ENCODE measurements at regions not wholly inside any gene's neighbourhood (a gene's known extent, or its start where the extent isn't known, plus 50 kb on each side); places are given as distances from the start of the nearest gene placed in this dataset.
A peak's percentile ranks its signal among the peaks of the same experiment; 100 is the strongest.

DNA sequence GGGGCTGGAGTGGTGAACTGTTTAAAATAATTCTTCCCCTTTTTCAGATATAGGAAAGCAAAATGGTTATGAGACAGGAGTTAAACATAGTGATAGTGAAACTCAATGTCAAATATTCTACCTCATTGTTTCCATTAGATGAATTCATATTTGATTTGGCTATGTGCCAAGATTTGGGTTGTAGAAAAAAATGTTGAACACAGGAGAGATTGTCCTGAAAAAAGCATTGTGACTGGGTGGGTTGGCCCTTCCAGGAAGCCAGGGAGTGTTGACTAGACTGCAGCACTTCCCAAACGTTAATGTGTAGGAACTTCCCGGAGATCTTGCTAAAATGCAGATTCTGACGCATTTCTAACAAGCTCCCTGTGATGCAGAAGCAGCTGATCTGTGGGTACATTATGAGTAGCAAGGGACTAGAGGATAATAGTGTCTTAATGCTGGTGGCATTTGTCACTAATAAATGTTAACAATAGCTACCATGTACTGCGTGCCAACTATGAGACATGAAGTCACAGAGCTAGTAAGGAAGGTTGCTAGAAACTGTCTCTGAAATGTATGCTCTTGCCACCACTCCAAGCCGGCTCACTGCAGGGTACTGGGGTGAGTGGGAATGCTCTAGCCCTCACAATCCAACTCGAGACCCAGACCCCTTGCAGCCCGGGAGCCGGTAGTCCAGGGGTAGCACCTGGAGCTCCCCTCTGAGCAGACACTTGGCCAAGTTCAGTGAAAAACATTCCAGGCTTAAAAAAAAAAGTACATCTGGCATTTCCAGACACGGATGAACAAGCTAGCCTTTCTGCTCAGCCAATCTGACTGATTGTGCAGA, 120.6 kb downstream of the CD47 start:
- peak; percentile 33 to 55 for DNase-seq

DNA sequence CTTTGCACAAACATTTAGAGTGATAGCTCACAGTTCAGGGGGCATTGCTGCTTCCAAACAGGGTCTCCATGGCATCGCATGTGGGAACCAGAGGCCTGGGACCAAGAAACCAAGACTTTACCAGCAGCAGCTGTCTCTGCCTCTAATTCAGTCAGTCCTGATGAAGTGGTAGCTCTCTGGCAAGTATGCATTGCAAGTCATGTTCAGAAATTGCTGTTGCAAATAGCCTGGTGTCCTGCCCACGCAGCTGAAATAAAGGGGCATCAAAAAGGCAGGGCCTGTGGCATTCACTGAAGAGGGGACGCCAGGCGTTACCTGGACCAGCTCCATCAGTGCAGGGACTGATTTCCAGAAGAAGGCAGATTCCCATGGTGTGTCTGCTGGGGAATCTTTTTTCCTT, 121.3 kb downstream of the CD47 start:
- DNase-seq = no peak

DNA sequence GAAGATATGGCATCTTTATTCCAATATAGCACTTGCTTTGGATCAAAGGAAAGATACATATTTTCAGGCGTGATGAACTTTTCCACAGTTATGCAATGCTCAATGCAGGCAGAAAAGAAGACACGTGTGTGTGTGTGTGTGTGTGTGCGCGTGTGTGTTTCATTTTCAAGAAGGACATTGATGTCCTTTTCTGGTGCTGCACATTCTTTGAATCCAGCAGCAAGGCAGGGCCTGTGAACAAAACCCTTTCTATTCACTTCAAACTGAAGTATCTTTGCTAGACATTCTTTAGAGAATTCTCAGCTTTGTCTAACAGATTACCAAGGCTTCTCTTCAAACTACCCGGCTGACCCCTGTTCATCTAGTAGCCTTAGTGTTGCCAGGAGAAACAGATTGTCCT, 124.6 kb downstream of the CD47 start:
- no peak for DNase-seq

DNA sequence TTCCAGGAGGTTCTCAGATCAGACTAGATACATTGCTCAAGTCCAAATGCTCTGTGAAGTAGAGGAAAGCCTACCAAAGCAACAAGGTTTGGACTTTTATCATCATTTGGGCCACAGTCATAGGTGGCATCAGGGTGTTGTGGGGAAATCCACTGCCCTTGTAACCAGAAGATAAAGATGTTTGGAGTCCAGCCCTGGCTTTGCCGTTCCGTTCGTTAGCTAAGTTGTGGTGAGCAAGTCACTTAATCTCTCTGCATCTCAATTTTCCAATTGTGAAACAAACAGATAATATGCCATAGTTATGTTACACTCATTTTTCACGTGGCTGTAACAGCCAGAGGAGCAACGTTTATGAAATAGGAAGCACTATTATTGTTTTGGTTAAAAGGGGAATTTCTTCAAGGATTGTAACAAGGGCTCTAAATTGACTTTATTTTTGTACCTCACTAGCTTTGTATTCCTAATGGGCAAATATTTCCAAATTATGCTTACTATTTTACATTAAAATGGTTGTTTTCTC, 125.6 kb downstream of the CD47 start:
- DNase-seq = no peak

DNA sequence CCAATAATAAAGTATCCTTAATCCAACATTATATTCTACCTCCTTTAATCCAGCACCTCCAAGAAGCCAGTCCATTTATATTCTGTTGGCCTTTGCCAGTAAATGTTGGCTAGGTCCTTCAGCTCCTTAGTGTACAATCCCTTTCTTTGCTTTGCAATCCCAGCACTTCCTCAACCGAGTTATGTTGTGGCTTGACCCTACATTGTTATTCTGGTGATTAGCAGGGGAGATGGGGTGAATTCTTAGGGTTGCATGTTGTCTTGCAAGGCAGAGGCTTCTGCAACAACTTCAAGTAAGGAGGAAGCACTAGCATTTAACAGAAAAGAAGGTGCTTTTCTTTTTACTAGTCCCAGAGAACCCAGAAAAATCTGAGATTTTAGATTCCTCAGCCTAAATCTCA, 127.2 kb downstream of the CD47 start:
- DNase-seq = no peak

DNA sequence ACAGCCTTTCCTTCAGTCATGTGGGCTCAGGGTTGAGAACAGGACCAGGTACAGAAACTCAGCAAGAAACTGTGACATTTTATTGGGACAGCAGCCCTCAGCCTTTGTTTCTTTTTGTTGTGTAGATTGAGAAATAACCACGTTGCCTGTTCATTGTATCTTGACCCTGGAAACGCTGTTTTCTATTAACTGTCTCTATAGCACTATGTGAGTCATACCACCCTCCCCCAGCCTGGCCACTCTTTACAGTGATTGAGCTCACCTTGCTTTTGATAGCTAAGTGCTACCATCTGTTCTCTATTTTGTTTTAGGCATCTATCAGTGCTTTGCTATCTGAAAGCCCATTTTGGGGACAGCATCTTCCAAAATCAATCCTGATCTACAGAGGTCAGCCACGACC, 127.9 kb downstream of the CD47 start:
- DNase-seq = no peak

DNA sequence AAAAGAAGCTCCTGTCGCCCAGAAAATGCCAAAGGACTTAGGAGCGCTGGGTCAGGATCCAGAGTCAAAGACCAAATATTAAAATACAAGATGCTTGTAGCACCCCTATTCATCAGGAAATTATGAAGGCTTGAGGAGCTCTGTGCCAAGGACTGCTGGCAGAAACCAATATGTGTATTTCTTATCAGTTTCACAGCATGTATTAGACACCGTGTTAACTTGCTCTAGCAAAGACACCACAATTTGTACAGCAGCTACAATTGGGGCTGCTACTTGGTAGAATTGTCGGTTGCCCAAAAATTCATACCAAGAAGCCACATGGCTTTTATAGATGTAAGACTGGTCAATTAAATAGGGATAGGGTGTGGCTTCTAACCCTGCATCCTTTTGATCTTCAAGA, 128.8 kb downstream of the CD47 start:
- DNase-seq = no peak

DNA sequence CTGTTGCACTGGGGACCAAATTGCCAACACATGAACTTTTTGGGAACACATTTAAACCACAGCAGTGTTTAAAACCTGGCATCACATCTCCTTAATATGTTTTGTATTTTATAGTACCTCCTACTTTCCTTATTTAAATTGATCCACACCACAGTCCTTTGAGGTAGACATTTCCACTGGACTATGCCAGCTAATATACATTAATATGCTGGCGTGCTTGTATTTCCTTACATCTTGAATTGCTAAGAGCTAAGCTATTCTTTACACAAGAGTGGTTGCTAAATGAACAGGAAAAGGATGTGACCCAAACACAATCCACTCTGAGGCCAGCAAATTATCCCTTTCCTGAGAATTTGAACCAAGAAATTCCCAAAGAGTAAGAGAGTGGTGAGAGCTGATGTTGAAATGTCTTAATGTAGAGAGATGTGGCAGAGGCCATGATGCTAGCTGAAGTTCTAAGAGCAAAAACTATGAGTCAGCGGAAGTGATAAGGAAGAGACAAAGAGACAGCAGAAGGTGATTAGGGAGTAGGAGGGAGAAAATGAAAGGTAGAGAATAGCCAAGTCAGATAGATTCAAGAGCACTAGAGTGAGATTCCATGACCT, 131.2 kb downstream of the CD47 start:
- no peak for DNase-seq

DNA sequence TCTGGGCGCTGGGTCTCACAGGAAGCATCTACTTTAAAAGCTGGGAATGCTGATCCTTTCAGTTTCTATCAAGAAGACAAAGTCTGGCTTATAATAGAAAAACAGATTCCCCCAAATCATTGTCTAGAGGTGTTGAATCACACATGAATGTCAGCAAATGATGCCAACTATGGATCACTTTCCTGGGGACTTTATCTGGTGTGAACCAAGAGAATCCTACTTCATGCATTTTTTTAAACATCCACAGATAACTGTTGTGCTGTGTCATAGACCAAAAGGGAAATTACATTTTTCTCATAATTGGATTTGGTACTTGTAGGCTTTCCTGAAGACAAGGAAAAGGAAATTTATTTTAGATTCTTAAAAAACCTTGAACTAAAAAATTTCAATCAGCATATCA, 132.7 kb downstream of the CD47 start:
- DNase-seq = no peak

DNA sequence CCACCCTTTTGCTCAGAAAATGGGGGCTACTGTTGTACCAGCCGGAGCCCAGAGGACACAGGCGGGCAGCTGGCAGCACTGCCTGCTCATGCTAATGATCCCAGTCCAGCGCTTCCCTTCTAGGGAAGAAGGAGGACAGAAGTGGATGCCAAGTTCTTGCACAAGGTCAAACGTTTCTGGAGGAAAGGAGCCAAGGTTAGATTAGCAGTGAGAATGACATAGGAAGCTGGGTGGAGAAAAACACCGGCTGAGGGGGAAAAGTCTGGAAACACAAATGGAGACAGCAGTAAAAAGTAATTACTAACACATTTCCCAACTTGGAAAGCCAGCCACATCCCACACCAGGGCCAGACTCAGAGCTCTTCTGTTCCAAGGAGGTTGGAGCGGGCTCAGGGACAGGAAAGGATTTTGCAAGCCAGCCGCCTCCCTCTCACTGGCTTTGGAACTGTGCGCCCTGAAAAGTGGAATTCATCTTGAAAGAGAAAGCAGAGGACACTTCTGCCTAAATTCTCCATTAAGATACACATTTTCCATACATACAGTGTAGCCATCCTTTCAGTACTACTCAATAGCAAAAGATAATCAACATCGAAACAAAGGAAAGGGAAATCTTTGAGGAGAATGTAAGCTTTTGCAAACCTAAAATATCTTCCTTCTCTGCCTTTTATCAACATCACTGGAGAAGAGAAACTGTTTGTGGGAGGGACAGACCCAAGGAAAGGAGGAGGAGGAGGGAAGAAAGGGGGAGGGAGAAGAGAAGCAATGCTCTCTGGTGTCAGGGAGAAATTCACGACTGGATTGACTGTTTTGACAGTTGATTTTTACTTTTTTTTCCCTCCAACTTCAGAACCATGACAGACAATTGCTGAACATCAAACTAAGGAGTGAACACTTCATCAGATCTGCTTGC, 133.6 kb downstream of the CD47 start:
- DNase-seq = no peak

DNA sequence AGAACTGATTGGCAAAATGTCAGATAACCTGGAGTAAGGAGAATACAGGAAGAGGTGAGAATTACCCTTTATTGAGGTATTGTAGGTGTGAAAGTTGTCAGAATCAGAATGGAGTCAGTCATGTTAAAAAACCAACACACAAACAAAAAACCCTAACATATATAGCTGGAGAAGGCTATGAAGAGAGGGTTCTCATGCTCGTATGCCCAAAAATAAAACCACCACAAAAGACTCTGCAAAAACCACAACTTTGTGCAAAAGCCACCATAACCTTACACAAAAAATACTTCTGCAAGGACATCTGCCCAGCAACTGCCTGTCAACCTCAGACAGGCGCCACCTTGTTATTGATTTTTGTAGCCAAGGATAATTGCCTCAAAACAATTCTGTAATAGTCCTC, 136.0 kb downstream of the CD47 start:
- no peak for DNase-seq

DNA sequence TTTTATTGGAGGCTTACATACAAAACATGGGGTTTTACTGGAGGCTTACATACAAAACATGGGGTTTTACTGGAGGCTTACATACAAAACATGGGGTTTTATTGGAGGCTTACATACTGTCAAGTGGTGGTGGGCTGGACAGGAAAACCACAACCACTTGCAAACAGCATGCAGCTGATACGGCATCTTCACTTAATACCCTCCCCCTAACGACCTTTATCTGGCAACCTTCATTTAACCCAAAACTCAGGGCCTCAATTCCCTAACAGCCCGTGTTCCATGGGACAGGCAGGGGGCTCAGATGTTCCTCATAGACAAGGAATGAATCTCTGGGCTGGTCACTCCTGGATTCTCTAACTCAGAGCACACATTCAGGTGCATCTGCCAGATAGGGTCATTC, 137.1 kb downstream of the CD47 start:
- DNase-seq = no peak

DNA sequence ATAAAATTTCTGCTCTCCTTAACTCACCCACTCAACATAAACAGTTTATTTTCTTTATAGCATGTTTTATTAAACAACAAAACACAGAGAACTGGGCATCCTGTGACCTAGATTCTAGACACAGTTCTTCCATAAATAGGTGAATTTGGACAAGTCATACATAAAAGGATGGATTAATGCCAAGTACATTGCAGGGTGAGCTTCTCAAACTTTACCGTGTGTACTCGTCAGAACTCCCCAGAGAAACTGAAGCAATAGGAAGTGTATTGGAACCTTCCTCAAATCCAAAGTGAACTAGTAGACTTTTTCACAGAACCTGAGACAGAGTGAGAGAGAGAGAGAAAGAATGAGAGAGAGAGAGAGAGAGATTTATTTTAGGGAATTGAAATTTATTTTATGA, 139.7 kb downstream of the CD47 start:
- no peak for DNase-seq

DNA sequence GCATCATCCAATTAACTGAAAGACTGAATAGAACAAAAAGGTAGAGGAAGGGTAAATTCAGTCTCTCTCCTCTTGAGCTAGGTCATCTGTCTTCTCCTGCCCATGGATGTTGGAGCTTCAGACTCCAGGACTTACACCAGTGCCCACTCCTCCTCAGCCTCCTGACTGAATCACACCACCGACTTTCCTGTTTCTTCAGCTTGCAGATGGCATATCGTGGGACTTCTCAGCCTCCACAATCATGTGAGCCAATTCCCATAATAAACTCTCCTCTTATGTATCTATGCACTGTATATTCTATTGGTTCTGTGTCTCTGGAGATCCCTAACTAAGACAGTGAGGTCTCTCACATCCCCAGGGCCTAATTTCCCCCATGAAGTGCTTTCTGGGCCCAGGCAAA, 140.4 kb downstream of the CD47 start:
- no peak for DNase-seq

DNA sequence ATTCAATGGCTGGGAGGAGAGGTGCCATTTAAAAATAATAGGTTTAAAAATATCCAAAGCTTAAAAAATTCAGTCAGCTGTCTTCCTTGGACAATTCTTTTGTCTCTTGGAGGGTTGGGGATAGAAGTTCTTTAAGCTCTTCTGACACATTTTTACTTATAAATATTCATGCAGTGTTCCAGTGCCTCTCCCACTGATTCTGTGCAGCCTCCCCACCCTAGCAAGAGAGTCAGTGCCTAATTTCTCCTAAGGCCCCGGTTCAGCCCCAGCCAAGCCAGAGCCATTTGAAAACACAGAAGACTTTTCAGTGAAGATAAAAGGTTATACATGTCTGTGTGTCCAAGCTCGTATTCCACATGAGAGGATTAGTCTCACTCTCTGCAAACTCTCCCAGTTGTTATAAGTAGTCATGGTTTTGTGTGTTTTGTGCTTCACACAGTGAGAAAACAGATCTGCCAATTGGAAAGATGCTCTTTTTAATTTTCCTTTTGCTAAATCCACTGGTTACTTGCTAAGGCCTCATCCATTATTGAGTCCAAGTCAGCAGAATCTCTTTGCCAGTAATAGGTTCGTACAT, 141.3 kb downstream of the CD47 start:
- no peak for DNase-seq

DNA sequence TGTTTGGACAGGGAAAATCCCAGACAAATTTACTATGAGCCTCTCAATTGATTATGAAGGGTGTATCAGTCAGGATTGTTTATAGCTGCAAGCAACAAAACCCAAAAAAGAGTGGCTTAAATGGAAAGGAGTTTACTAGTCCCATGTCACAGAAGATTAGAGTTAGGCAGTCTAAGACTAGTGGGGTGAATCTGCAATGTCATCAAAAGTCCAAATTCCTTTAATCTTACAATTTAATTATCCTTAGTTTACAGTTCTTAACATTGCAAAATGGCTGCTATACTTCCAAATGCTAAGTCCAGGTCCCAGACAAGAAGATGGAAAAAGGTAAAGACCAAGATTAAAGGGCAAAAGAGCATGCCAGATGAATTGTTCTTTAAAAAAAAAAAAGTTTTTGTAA, 143.6 kb downstream of the CD47 start:
- no peak for DNase-seq

DNA sequence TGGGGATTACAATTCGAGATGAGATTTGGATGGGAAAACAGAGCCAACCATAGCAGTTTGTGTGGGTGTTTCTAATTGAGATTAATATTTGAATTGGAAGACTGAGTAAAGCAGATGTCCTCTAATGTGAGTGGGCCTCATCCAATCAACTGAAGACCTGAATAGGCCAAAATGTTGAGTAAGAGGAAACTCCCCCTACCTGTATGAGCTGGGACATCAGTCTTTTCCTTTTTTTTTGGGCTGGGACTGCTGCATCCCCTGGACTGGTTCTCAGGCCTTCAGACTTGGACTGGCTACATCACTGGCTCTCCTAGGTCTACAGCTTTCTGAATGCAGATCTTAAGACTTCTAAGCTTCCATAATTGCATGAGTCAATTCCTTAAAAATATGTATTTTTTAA, 144.1 kb downstream of the CD47 start:
- DNase-seq = no peak

DNA sequence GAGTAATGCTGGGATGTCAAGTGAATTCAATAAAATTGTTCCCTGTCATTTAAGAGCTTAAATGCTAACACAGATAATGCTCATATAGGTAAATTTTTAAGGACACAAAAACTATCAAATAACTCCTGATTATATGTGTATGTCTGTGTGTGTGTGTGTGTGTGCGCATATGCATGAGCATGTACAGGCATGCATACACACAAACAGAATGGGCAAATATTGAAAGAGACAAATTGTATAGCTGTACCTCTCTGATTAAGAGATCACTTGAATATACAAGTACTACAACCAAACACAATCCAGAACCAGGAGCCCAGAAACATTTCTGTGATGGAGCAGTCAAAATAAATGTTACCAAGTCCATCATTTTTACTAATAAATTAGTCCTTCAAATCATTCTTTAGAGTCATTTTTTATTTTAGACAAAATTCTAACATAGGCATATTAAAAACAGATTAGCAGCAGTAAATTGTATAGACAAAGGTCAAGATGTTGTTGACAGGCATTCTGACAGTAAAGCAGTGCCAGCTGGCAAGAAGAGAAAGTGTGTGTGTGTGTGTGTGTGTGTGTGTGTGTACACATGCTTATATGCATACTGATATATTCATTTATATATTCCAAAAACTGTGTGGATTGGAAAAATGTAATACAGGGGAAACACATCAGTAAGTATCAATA, 145.3 kb downstream of the CD47 start:
- DNase-seq = no peak

DNA sequence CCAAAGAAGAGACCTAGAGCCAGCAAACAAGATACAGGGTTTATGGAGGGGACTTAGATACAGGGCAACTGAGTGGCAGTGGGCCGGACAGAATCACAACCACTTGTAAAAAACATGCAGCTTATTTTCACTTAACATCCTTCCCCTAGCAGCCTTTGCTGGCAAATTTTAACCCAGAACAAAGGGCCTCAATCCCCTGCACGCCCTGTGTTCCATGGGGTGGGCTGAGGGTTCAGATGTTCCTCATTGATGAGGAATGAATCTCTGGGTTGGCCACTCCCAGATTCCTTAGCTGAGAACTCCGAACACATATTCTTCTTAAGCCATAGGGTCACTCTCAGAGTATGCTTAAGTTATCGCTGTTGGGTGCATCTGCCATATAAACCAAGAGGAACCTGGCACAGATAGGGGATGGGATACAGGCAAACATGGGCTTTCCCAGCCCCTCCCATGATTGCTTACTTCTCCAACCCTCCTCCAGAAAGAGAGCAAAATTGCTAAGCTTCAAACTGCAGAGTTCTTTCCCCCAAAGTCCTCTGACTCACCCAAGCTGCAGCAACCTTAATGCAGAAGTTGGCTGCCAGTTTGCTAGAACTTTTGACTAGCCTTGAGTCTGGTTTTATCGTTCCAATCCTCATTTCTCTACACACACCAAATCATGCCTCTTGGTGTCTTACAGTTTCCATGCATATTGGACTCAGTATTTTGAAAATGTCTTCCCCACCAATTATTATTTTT, 146.9 kb downstream of the CD47 start:
- no peak for DNase-seq

DNA sequence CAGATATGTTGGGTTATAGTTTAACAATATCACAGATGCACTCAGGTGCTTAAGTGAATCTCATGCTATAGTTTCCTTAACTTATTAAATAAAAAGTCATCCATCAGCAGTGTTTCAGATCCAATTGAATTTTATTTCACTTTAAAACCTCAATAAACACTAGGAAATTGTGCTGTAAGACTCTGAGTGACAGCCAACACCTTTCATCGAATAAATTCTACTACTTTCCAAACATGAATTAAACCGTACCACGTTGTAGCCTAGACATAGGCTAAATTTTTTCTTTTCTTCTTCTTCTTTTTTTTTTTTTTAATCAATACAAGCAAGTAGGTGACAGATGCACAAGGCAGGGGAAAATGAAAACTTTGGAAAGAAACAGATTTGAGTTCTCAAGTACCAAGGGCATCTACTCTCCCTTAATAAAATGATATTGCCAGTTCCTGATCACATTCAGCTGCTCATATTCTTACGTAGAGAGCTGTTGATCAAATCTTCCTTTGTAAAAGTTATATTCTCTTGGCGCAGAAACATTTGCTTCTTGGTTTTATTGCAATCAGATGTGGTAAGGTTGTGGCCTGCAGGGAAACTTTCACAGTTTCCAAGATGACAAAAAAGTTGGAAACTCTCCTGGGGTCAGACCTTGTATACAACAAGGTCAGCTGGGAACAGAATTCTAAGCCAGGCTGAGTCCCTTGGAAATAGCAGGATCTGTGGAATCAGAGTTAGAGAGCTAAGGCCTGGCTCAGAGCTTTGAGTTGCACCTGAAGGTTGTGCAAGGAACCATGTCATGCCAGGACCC, 147.7 kb downstream of the CD47 start:
- DNase-seq = no peak

DNA sequence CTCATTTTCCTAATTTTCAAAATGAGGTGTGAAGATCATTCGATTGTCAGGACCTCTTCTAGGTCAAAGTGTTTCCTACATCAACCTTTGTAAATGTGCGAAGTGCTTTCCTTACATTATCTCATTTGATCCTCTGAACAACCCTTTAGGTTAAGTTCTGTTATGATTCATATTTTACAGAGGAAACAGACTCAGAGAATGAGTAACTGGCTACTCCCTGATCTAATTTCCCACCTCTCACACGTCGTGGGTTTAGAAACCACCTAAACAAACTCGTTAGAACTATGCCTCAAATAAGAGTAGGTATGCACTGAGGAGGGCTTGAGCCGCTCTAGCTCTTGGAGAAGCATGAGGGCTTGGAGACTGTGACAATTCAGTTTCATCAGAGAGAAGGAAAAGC, 148.6 kb downstream of the CD47 start:
- DNase-seq = no peak

All from SHP77 (cell line).